HG02938 (cell line): ENCODE measurements at regions not wholly inside any gene's neighbourhood (a gene's known extent, or its start where the extent isn't known, plus 50 kb on each side); places are given as distances from the start of the nearest gene placed in this dataset.

Experiments
- ATAC-seq: cut with Tn5 transposase; IDR thresholded peaks from one replicate; pipeline ENCODE4 v1.9.1; 2021; ENCODE audit warnings: mild to moderate bottlenecking, moderate library complexity; ENCODE audit not compliant: unreplicated experiment

- ATAC-seq = no peak
Measured at GRCh38 chr5:167894631-167895472, 396.6 kb upstream of the WWC1 start.

GRCh38 chr5:167895899-167896659, 395.4 kb upstream of the WWC1 start:
- ATAC-seq = no peak

GRCh38 chr5:167896814-167897213, 394.6 kb upstream of the WWC1 start:
- no peak for ATAC-seq

DNA sequence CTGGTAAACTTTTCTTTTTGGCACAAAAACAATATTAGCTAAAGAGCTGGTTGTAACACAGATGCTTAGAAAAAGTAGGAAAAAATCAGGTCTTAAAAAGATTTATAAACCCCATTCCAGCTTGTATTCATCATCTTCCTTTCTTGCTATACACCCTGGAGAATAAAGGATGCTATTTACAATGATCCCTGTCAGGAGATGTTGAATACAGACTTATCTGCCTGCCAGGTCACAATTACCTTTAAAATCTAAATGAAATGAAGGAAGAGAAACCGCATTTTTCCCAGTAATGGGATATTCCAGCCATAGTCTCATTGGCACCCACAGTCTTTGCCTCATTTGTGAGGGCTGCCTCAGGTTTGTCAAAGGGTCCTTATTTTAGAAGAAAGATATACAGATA, 394.1 kb upstream of the WWC1 start:
- no peak for ATAC-seq

- no peak for ATAC-seq
Measured at GRCh38 chr5:167898361-167899042, 392.9 kb upstream of the WWC1 start.

DNA sequence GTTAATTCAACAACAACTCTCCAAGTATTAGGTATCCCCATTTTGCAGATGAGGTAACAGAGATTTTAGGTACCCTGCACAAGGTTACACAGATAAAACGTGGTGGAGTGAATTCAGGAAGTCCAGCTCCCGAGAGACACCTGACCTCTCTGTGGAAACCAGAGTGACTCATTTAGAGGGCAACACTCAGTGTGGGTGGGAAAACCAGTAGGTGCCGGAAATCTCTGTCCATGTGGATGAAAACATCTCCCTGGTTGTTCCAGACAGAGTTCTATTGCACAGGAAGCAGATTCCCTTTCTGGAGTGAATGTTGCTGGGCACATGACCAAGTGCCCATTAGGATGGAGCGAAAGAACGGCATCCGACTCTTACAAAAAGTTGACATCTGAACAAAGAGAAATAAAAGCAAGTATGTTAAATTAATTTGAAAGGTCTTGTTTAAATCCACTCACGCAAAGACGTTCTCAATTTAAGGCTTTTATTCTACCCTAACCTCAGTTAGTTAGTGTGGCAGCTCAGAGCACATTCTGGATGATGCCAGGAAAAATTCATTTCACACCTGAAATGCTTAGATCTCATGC, 391.9 kb upstream of the WWC1 start:
- no peak for ATAC-seq

- no peak for ATAC-seq
Measured at GRCh38 chr5:167900340-167900935, 391.0 kb upstream of the WWC1 start.

GRCh38 chr5:167902298-167902697, 389.1 kb upstream of the WWC1 start:
- no peak for ATAC-seq

GRCh38 chr5:167903243-167903642, 388.2 kb upstream of the WWC1 start:
- ATAC-seq = no peak

DNA sequence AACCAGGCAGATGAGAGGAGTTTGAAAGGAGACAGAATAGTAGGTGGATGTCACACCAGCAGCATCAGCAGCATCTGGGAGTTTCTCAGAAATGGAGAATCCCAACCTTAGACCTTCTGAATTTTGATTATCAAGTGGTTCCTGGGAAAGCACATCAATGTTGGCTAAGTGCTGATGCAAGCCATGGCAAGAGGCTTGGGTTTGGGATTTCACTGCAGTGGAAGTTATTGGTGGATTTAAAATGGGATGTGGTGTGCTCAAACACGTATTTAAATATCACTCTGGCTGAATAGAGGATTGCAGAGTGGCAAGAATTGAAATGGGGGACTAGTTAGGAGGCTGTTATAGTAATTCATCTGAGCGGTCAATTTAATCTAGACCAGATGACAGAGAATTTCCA, 387.8 kb upstream of the WWC1 start:
- no peak for ATAC-seq

GRCh38 chr5:167905919-167906853, 385.3 kb upstream of the WWC1 start:
- ATAC-seq = no peak

DNA sequence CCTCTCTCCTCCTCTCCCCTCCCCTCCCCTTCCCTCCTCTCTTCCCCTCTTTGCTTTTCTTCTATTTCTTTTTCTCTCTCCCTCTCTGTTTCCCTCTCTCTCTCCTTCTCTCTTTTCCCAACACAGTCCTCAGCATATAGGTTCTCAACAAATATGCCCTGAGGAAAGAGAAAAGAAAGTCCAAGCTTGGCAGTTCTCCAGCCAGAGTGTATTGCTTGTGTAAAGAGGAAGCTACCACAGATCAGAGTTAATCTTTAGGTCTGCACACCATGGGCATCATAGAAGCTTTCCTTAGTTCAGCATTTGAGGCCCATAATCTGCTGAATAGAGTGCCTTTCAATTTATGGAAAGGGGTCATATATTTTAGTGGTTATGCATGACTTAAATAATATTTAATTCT, 382.8 kb upstream of the WWC1 start:
- ATAC-seq = no peak

GRCh38 chr5:167912941-167913665, 378.3 kb upstream of the WWC1 start:
- no peak for ATAC-seq

DNA sequence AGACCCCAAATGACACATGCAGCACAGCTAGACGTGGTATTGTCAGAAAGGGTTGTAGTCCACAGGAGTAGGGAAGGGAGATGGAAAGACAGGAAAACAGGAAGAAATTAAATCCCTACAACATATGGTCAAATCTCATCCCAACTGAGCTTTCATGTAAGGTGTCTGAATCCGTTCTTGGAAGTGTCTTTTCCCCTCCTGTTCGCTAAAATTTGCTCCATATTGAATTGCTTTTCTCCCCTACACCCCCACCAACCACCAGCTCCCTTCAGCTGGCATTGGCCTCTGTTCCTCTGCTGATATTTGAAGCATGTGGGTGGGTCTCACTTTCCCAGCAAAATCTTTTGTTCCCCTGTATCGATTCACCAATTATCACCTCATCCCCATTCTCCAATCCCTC, 376.2 kb upstream of the WWC1 start:
- no peak for ATAC-seq

DNA sequence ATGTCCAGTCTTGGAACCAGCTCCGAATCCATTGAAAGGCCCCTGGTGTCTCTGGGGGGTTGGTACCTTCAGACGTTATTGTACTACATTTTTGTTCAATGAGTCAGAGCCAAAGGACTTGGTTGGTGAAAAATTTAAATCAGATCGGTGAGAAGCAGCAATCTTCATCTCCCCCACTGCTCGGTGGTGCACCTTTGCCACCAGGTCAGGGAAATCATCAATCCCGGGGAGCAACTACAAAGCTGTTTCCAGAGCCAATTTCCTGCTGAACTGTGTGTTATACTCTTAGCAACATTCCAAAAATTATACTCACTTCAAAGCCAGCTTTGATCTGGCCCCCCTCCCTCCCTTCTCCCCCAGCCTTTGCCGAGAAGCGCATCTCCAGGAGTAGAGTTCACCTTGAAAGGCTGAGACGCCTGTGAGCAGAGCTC, 375.2 kb upstream of the WWC1 start:
- ATAC-seq = no peak

DNA sequence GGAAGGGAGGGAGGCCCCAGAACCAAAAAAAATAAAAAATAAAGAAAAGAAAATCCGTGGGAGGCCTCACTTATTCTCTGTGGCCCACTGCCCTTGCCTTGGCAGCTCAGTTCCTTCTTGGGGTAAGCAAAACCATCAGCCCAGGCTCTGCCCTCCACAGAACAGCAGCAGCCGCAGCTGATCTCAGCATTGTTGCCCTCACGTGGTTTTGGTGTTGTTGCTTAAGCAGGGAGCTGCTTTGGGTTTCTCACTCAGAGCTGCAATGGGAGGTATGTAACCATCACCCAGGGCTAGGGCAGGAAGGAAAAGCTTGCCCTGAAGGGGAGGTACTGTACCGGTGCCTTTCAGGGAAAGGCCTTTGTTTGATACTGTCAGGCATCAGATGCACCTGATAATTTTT, 374.7 kb upstream of the WWC1 start:
- no peak for ATAC-seq

DNA sequence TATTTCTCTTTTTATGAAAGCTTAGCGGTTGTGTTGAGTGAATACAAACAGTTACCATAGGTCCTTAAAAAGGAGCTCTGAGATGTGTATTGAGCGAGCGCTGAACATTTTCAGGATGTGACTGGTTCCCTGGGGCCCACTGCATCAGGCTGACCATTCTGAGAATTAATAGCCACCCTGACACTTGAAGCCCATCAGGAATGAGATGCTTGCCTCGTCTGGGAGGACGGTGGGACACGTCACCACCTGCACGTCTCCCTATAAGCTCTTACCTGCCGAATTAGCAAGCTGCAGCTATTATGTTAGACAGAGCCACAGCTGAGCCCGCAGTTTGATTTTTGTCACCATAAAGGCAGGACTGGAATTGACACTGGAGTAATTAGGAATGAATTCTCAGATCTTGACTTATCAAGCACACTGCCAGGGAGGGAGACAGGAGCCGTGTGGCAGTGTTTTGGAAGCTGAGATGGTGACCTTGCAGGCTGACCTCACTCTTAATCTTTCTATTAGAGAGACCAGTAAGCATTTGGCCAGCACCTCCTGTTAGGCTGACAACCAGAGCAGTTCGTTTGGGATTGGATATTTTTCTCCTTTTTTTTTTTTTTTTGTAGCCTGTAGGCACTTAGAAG, 373.1 kb upstream of the WWC1 start:
- ATAC-seq = no peak

DNA sequence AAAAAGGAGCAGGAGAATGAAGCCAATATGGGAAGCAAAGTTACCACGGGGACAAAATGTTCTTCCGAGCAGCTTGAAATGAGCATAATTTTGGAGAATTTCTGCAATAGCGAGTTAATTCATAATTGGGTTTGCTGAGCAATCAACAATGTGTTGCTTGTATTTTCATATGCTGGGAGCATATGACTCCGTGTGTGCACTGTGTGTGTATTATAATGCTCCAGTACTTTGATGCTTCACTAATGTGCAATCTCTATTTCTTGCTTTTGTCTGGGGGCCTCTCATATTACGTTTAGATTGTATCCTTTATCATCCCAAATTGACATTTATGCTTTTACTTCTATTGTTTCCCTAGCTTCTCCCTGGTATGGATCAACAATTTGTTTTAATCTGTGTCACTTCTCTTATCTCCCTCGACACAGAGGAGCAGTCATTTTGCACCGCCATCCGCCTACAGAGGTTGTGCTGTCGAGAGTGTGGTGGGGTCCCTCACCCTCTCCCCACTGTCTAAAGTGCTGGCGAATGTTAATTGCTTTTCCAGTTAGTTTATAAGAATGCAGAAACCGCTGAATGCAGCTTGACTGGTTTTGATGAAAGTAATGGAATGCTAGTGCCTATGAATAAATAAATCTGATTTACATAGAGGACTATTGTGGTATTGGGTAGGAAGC, 372.5 kb upstream of the WWC1 start:
- no peak for ATAC-seq
